ENCODE measurements at regions not wholly inside any gene's neighbourhood (a gene's known extent, or its start where the extent isn't known, plus 50 kb on each side); places are given as distances from the start of the nearest gene placed in this dataset.

DNA sequence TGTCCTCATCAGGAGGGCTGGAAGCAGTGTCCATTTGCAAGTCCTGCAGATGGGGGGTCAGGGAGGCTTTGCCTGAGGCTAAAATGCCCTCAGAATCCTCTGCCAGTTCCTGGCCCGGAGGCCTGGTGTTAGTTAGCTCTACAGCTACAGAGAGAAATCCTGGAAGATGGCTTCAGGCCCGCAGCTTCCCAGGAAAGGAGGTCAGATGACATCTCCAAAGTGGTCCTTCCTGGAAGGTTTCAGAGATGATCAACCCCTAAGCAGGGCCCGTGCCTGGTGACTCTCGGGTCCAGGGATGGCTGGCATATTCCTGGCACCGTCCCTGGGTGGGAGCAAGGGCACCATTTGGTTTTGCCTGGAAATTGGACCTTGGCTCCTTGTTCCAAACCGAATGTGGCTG is 959.1 kb downstream of the BRD1 start:
- TF ChIP-seq EZH2phosphoT487 (IDR thresholded peaks at IDR 0.05; ENCODE audit: borderline replicate concordance, low read length), result no peak
- no peak for TF ChIP-seq CTCF (IDR thresholded peaks at IDR 0.05; ENCODE audit: low read depth, low read length, poor library complexity, severe bottlenecking)
